GM20000 (cell line): ENCODE measurements at regions not wholly inside any gene's neighbourhood (a gene's known extent, or its start where the extent isn't known, plus 50 kb on each side); places are given as distances from the start of the nearest gene placed in this dataset.

Experiments
- DNase-seq: peaks from one replicate; pipeline ENCODE4 v3.0.0; 2012; ENCODE audit warnings: low spot score
- TF ChIP-seq, protein P1 (sequence below): IDR thresholded peaks from 2 replicates; pipeline ENCODE4 v1.5.1; 2012; ENCODE audit warnings: mild to moderate bottlenecking, control low read depth; ENCODE audit errors: extremely low read depth, missing control alignments

DNA sequence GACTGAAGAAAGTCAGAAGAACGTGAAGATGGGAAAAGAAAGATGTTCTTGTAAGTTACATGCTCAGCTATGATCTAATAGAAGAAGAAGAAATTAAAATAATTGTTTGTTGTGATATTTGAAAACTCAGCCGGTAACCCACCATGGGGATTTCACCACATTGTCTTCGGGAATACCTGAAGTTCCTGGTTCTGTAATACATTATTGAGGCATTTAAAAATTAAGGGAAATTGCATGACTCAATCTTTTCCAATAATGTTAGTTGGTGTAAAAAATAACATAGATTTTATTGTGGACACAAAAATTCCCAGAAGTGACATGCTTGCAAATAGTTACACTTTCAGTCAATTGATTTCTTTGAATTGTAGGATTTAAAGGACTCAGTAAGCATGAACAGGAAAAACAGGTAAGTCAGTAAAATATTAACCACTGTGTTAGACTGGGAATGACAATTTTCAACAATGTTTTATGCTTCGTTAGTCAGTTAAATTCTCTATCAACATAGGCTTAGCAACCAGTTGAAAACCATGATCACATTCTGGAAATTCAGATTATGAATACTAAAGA lies 745.1 kb downstream of the LTN1 start:
- TF ChIP-seq, protein P1, sequence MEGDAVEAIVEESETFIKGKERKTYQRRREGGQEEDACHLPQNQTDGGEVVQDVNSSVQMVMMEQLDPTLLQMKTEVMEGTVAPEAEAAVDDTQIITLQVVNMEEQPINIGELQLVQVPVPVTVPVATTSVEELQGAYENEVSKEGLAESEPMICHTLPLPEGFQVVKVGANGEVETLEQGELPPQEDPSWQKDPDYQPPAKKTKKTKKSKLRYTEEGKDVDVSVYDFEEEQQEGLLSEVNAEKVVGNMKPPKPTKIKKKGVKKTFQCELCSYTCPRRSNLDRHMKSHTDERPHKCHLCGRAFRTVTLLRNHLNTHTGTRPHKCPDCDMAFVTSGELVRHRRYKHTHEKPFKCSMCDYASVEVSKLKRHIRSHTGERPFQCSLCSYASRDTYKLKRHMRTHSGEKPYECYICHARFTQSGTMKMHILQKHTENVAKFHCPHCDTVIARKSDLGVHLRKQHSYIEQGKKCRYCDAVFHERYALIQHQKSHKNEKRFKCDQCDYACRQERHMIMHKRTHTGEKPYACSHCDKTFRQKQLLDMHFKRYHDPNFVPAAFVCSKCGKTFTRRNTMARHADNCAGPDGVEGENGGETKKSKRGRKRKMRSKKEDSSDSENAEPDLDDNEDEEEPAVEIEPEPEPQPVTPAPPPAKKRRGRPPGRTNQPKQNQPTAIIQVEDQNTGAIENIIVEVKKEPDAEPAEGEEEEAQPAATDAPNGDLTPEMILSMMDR, result no peak

DNA sequence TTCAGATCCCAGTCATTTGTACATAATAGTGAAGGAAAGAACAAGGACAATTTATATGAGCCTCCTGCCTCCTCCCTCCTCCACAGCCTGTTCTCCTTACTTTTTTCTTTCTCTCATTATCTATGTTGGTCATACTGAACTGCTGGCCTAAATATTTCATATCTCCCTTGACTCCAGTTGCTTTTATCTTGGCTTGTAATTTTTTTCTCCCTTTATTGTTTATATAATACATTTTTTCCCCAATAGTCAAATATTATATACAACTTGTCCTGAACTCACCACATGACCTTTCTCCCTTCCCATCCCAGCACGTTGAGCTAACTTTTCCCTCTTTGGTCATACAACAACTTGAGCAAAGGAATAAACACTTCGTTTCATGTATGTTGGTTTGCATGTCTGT lies 752.1 kb downstream of the LTN1 start:
- TF ChIP-seq, protein P1, result no peak
- DNase-seq, result no peak

More for the DNA sequence above, 745.1 kb downstream of the LTN1 start:
- DNase-seq, result no peak

DNA sequence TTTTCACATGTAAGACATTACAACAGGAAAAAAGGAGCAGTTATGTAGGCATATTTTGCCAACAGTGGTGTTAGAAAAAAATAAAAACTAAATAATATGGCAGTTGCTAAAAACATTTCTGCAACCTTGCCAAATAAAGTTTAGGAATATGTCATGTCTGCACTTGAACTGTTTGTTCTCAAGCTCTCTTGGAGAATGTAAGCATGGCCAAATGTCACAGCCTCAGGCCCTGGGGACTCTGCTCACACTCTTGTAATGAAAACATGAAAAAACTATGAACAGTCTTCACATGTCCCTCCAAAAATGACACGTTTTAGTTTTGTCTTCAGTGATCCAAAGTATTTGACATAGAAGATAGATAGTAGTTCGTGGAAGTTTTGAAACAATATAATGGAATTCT lies 753.3 kb downstream of the LTN1 start:
- no peak for DNase-seq
- TF ChIP-seq, protein P1, result no peak

DNA sequence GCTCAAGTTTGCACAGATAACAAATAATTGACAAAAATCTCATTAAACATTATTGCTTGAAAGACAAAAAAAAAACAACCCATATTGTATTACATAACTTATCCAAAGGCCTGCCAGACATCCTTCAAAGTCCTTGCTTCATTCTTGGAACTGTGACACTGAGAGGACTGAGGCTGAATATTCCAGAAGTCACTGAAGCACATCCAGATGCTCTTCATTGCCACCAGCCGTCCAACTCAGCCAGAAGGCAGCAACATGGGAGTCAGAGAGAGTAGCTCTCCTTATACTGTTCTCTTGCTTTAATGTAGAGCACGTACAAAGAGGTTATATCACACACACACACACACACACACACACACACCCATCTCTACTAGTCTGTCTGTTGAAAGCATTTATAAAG lies 755.0 kb downstream of the LTN1 start:
- TF ChIP-seq, protein P1, result no peak
- DNase-seq, result no peak

DNA sequence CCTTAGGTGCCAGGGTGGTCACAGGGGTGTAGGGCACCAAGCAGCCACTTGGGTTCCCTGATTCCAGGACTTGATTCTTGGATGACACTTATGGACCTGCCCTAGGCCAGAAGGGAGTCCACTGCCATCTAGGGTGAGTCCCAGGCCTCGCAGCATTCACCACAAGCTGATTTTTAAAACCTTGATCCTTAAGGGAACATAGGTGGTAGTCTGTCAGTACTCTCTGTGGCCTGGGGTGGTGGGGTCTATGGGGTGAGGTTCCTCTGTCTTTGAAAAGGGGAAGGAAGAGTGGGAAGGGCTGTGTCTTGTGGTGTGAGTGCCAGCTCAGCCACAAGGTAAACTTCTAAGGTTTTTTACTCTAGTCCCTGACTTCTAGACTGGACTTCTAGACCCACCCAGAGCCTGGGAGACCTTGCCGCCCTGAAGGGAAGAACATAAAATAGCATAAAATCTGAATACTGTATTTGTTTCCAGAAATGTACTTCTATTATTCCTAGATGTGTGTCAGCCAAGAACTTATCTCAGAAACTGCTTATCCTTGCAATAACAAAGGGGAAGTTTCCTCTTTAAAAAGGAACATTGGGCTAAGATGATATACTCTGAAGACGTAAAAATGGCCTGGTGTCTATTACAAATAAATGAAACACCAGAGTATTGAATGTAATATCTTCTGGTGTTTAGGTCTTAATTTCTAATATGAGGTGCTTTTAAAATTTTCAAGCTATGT lies 757.3 kb downstream of the LTN1 start:
- DNase-seq, result no peak
- TF ChIP-seq, protein P1, result no peak

DNA sequence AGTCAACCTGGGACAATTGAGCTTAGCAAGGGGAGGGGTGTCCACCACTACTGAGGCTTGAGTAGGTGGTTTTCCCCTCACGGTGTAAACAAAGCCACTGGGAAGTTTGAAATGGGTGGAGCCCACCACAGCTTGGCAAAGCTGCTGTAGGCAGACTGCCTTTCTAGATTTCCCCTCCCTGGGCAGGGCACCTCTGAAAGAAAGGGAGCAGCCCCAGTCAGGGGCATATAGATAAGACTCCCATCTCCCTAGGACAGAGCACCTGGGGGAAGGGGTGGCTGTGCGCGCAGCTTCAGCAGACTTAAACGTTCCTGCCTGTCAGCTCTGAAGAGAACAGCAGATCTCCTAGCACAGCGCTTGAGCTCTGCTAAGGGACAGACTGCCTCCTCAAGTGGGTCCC lies 758.4 kb downstream of the LTN1 start:
- TF ChIP-seq, protein P1, result no peak
- no peak for DNase-seq

DNA sequence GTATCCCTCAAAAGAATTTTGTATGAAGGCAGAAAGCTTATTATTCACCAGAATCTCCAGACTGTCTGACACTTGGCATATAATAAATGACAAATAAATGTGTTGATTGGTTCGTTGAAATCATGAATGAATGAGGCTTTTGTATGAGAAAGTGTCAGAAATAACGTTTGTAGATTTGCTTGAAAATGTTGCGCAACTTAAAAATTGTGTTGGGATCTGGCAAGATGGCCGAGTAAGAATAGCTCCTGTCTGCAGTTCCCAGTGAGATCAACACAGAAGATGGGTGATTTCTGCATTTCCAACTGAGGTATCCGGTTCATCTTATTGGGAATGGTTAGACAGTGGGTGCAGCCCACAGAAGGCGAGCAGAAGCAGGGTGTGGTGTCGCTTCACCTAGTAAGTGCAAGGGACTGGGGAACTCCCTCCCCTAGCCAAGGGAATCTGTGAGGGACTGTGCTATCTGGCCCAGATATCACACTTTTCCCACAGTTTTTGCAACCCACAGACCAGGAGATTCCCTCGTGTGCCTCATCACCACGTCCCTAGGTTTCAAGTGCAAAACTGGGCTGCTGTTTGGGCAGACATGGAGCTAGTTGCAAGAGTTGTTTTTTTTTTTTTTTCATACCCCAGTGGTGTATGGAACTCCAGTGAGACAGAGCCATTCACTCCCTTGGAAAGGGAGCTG lies 759.0 kb downstream of the LTN1 start:
- TF ChIP-seq, protein P1, result no peak

More for the DNA sequence above, 759.0 kb downstream of the LTN1 start:
- DNase-seq, result no peak
